ENCODE measurements at regions not wholly inside any gene's neighbourhood (a gene's known extent, or its start where the extent isn't known, plus 50 kb on each side); places are given as distances from the start of the nearest gene placed in this dataset.

DNA sequence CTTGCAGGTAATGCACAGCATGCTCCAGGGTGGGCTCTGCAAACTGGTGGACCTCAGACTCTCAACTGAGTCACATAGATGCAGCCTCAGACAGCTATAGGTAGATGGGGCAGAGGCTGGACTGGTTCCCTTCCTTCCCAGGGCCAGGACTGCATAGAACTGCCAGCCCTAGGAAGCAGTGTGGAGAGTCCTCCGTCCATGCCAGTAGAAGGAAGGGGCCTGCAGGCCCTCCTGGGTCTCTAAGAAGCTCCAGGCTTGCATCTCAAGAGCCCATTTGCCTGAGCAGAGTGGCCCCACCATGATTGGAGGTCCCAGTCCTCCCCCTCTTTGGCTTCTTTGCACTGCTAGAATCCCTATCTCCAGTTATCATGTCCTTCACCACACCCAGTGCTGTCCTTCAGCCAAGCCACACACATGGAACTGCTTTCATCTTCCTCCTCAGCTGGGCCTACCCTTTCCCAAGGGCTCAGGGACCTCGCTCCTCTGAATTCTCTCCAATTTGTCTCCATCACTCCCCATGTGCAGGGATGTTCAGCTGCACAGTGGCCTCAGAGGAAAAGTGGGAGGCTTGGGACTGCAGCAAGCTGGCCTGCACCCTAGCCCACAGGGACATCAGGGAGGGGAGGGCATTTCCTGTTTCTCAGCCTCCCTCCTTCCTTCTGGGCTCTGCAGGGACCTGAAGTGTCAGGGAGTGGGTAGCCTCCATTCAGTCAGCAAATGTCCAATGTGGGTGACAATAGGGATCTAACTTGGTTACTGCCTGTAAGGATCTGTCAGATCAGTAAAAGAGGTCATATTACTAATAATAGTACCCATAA, 146.0 kb downstream of the PJA1 start:
- TF ChIP-seq, protein P1, sequence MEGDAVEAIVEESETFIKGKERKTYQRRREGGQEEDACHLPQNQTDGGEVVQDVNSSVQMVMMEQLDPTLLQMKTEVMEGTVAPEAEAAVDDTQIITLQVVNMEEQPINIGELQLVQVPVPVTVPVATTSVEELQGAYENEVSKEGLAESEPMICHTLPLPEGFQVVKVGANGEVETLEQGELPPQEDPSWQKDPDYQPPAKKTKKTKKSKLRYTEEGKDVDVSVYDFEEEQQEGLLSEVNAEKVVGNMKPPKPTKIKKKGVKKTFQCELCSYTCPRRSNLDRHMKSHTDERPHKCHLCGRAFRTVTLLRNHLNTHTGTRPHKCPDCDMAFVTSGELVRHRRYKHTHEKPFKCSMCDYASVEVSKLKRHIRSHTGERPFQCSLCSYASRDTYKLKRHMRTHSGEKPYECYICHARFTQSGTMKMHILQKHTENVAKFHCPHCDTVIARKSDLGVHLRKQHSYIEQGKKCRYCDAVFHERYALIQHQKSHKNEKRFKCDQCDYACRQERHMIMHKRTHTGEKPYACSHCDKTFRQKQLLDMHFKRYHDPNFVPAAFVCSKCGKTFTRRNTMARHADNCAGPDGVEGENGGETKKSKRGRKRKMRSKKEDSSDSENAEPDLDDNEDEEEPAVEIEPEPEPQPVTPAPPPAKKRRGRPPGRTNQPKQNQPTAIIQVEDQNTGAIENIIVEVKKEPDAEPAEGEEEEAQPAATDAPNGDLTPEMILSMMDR (IDR thresholded peaks at IDR 0.05): no peak
- TF ChIP-seq POLR2A (IDR thresholded peaks at IDR 0.05): no peak
